ENCODE measurements at regions not wholly inside any gene's neighbourhood (a gene's known extent, or its start where the extent isn't known, plus 50 kb on each side); places are given as distances from the start of the nearest gene placed in this dataset.
A peak's percentile ranks its signal among the peaks of the same experiment; 100 is the strongest.

DNA sequence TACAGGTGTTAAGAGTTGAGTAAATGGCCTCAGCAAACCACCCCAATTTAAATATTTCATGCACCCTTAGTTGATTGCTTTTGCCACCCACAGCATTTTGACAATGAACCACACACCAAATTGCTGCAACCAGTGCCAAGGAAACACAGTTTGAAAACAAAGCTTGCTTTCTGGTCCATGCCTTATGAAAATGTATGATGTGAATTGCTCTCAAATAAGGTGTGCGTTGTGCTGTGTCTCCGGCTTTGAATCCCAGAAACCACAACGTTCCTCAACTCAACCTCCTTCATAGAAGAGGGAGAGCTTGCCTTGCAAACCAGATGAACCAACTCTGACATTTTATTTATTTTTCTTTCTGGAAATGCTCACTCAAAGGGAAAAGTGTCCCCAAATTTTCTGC is 762.7 kb downstream of the TLE1 start:
- TF ChIP-seq MYC (IDR thresholded peaks at IDR 0.05; ENCODE audit: low read depth, low read length) (no peak), POLR2A (IDR thresholded peaks at IDR 0.05; ENCODE audit: extremely low read depth, insufficient read length) (no peak)
- TF ChIP-seq, protein P1, sequence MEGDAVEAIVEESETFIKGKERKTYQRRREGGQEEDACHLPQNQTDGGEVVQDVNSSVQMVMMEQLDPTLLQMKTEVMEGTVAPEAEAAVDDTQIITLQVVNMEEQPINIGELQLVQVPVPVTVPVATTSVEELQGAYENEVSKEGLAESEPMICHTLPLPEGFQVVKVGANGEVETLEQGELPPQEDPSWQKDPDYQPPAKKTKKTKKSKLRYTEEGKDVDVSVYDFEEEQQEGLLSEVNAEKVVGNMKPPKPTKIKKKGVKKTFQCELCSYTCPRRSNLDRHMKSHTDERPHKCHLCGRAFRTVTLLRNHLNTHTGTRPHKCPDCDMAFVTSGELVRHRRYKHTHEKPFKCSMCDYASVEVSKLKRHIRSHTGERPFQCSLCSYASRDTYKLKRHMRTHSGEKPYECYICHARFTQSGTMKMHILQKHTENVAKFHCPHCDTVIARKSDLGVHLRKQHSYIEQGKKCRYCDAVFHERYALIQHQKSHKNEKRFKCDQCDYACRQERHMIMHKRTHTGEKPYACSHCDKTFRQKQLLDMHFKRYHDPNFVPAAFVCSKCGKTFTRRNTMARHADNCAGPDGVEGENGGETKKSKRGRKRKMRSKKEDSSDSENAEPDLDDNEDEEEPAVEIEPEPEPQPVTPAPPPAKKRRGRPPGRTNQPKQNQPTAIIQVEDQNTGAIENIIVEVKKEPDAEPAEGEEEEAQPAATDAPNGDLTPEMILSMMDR (IDR thresholded peaks at IDR 0.05; ENCODE audit: low read depth, low read length) = no peak
- TF ChIP-seq, protein P2, sequence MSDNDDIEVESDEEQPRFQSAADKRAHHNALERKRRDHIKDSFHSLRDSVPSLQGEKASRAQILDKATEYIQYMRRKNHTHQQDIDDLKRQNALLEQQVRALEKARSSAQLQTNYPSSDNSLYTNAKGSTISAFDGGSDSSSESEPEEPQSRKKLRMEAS (IDR thresholded peaks at IDR 0.05; ENCODE audit: low read depth, low read length) = no peak
- no peak for DNase-seq (ENCODE audit: low read depth)
- no peak overlapping the region for H3K4me3 ChIP-seq (ENCODE audit: low read depth, low read length)

DNA sequence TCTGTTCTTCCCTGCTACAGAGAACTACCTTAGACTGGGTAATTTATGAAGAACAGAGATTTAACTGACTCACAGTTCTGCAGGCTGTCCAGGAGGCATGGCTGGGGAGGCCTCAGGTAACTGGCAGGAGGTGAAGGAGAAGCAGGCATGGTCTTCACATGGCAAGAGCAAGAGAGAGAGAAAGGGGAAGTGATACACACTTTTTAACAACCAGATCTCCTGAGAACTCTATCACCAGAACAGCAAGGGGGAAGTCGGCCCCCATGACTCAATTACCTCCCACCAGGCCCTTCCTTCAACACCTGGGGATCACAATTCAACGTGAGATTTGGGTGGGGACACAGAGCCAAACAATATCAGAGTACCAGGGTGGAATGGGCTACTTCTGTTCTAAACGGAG is 766.8 kb downstream of the TLE1 start:
- TF ChIP-seq POLR2A (IDR thresholded peaks at IDR 0.05; ENCODE audit: extremely low read depth, insufficient read length) = no peak
- DNase-seq (ENCODE audit: low read depth) = peak; percentile 6
- no peak overlapping the region for H3K4me3 ChIP-seq (ENCODE audit: low read depth, low read length)

DNA sequence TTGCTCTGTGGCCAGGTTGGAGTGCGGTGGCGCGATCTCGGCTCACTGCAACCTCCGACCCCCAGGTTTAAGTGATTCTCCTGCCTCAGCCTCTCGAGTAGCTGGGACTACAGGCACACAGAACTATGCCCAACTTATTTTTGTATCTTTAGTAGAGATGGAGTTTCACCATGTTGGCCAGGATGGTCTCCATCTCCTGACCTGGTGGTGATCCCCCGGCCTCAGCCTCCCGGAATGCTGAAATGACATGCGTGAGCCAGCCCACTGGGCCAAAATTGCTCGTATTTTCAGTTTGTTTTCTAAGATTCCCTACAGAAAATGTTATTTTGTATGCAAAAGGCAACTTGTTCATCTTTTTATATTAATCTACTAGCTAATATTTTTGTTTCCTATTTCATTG is 782.6 kb downstream of the TLE1 start:
- no peak for DNase-seq (ENCODE audit: low read depth)
- TF ChIP-seq, protein P1 (IDR thresholded peaks at IDR 0.05; ENCODE audit: low read depth, low read length) = no peak
- TF ChIP-seq, protein P2 (IDR thresholded peaks at IDR 0.05; ENCODE audit: low read depth, low read length) = no peak
- TF ChIP-seq POLR2A (IDR thresholded peaks at IDR 0.05; ENCODE audit: extremely low read depth, insufficient read length) (no peak), MYC (IDR thresholded peaks at IDR 0.05; ENCODE audit: low read depth, low read length) (no peak)
- no peak overlapping the region for H3K4me3 ChIP-seq (ENCODE audit: low read depth, low read length)

GRCh38 chr9:80899208-80899607 is 790.1 kb downstream of the TLE1 start:
- no peak for DNase-seq (ENCODE audit: low read depth)
- no peak for TF ChIP-seq MYC (IDR thresholded peaks at IDR 0.05; ENCODE audit: low read depth, low read length)
- TF ChIP-seq POLR2A (IDR thresholded peaks at IDR 0.05; ENCODE audit: extremely low read depth, insufficient read length) = no peak
- TF ChIP-seq, protein P2 (IDR thresholded peaks at IDR 0.05; ENCODE audit: low read depth, low read length) = no peak
- TF ChIP-seq, protein P1 (IDR thresholded peaks at IDR 0.05; ENCODE audit: low read depth, low read length) = no peak

GRCh38 chr9:80893190-80893589 is 796.2 kb downstream of the TLE1 start:
- H3K4me3 ChIP-seq (ENCODE audit: low read depth, low read length) = no peak overlapping the region
- DNase-seq (ENCODE audit: low read depth) = no peak
- TF ChIP-seq, protein P1 (IDR thresholded peaks at IDR 0.05; ENCODE audit: low read depth, low read length) = no peak
- no peak for TF ChIP-seq POLR2A (IDR thresholded peaks at IDR 0.05; ENCODE audit: extremely low read depth, insufficient read length)

More at GRCh38 chr9:80899208-80899607, 790.1 kb downstream of the TLE1 start:
- no peak overlapping the region for H3K4me3 ChIP-seq (ENCODE audit: low read depth, low read length)

DNA sequence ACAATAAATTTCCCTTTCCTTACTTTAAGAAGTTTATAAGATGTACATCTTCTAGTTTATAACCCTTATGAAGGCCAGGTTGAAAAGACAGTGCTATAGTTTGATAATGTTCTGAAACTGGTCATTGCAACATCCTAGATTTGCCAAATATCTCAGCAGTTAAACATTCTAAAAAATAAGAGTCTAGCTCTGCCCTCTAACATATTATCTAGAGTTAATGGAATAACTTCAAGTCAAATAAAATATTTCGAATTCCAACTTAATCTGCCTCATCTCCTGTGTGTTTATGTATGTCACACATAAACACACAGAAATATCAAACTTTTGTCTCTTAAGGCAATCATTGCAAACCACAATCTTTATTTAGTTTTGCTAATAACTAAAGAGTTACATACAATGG is 796.6 kb downstream of the TLE1 start:
- no peak overlapping the region for H3K4me3 ChIP-seq (ENCODE audit: low read depth, low read length)
- DNase-seq (ENCODE audit: low read depth) = no peak
- TF ChIP-seq, protein P1 (IDR thresholded peaks at IDR 0.05; ENCODE audit: low read depth, low read length) = no peak
- TF ChIP-seq, protein P2 (IDR thresholded peaks at IDR 0.05; ENCODE audit: low read depth, low read length) = no peak
- TF ChIP-seq POLR2A (IDR thresholded peaks at IDR 0.05; ENCODE audit: extremely low read depth, insufficient read length) = no peak
- no peak for TF ChIP-seq MYC (IDR thresholded peaks at IDR 0.05; ENCODE audit: low read depth, low read length)
